OCI-M1 (cell line): ENCODE measurements at regions not wholly inside any gene's neighbourhood (a gene's known extent, or its start where the extent isn't known, plus 50 kb on each side); places are given as distances from the start of the nearest gene placed in this dataset.
"Not testable (repeated sequence)": the region's sequence is repeated elsewhere in the genome, so short reads cannot be mapped to it uniquely, and the experiment has no call there.

Source experiments
- DNase-seq: peaks from one replicate; lab custom pipeline; 2025; lab: John Stamatoyannopoulos, UW

- DNase-seq, result no peak
Measured at GRCh38 chr17:31677681-31678080, 181.4 kb downstream of the COPRS start.

GRCh38 chr17:31677036-31677435 lies 182.0 kb downstream of the COPRS start:
- DNase-seq, result no peak

- not testable (repeated sequence) for DNase-seq
Measured at GRCh38 chr17:31675392-31675791, 183.7 kb downstream of the COPRS start.

- DNase-seq, result no peak
Measured at GRCh38 chr17:31674717-31675349, 184.2 kb downstream of the COPRS start.

GRCh38 chr17:31674305-31674704 lies 184.7 kb downstream of the COPRS start:
- no peak for DNase-seq

GRCh38 chr17:31673076-31673475 lies 186.0 kb downstream of the COPRS start:
- DNase-seq, result no peak

- DNase-seq, result no peak
Measured at GRCh38 chr17:31672161-31672819, 186.8 kb downstream of the COPRS start.

- DNase-seq, result peak; percentile 17
Measured at GRCh38 chr17:31663576-31663975, 195.5 kb downstream of the COPRS start.

- DNase-seq, result no peak
Measured at GRCh38 chr17:31660684-31661083, 198.4 kb downstream of the COPRS start.

GRCh38 chr17:31657876-31658275 lies 201.2 kb downstream of the COPRS start:
- DNase-seq, result no peak

- no peak for DNase-seq
Measured at GRCh38 chr17:31654936-31655335, 204.1 kb downstream of the COPRS start.

- DNase-seq, result no peak
Measured at GRCh38 chr17:31653691-31654090, 205.4 kb downstream of the COPRS start.

GRCh38 chr17:31650756-31651520 lies 208.1 kb downstream of the COPRS start:
- DNase-seq, result no peak

- no peak for DNase-seq
Measured at GRCh38 chr17:31649302-31649701, 209.7 kb downstream of the COPRS start.

GRCh38 chr17:31647661-31648060 lies 211.4 kb downstream of the COPRS start:
- DNase-seq, result no peak

- no peak for DNase-seq
Measured at GRCh38 chr17:31646642-31647041, 212.4 kb downstream of the COPRS start.

- no peak for DNase-seq
Measured at GRCh38 chr17:31645351-31645750, 213.7 kb downstream of the COPRS start.

GRCh38 chr17:31631766-31632165 lies 227.3 kb downstream of the COPRS start:
- DNase-seq, result no peak

GRCh38 chr17:31630866-31631265 lies 228.2 kb downstream of the COPRS start:
- DNase-seq, result not testable (repeated sequence)

GRCh38 chr17:31629696-31630470 lies 229.2 kb downstream of the COPRS start:
- DNase-seq, result no peak

- no peak for DNase-seq
Measured at GRCh38 chr17:31627960-31628359, 231.1 kb downstream of the COPRS start.

- DNase-seq, result no peak
Measured at GRCh38 chr17:31623990-31624389, 232.5 kb downstream of the RAB11FIP4 start.
